KG1 (cell line): ENCODE measurements at regions not wholly inside any gene's neighbourhood (a gene's known extent, or its start where the extent isn't known, plus 50 kb on each side); places are given as distances from the start of the nearest gene placed in this dataset.
"Not testable (repeated sequence)": the region's sequence is repeated elsewhere in the genome, so short reads cannot be mapped to it uniquely, and the experiment has no call there.

ENCODE experiments used
- DNase-seq: peaks from one replicate; lab custom pipeline; 2025; lab: John Stamatoyannopoulos, UW

DNA sequence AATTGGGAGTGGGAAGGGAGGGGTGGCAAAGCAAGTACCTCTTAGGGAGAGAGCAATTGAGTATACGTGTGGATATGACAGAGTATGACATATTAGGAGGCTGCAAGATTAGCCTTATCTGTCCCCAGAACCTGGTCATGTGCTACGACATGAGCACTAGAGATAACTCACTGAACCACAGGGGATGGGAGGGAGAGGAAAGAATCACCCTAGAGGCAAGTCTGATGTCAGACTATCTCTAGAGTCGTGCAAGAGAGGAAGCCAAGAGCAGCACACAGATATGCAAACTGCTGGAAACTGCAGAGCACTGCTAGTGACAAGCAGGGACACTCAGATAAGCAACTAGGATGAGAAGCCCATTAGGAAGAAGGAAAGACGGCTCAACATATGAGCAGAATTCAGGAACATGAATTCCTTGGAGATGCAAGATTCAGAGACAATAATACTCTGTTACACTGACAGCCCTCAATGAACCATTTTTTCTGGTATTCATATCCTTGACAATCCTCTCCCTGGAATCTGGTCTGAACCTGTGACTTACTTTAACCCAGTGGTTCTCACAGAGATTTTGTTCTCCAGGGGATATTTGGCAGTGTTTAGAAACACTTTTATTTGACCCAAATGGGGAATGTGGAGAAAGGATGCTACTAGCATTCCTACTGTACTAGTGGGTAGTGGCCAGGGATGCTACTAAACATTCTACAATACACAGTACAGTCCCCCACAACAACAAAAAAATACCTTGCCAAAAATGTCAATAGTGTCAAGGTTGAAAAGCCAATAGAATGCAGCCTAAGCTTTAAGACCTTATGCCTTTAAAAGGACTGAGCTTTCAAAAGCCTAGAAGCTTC is 84.0 kb upstream of the BMP2K start:
- DNase-seq: peak; percentile 41

DNA sequence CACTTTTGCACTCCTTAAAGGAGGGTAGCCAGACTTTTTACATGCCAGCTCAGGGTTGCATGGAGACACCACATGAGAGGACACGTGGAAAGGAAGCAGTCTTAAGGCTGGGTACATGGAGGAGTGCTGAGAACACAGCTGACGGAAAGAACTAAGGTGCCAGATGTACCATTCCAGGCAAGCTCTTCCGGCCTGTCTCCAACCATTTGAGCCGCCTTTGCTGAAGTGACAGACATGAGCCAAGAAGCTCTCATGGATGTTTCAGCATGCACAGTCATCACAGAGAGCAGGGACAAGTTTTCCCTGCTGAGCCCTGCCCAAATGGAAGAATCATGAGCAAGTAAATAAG is 83.4 kb upstream of the BMP2K start:
- DNase-seq: no peak

DNA sequence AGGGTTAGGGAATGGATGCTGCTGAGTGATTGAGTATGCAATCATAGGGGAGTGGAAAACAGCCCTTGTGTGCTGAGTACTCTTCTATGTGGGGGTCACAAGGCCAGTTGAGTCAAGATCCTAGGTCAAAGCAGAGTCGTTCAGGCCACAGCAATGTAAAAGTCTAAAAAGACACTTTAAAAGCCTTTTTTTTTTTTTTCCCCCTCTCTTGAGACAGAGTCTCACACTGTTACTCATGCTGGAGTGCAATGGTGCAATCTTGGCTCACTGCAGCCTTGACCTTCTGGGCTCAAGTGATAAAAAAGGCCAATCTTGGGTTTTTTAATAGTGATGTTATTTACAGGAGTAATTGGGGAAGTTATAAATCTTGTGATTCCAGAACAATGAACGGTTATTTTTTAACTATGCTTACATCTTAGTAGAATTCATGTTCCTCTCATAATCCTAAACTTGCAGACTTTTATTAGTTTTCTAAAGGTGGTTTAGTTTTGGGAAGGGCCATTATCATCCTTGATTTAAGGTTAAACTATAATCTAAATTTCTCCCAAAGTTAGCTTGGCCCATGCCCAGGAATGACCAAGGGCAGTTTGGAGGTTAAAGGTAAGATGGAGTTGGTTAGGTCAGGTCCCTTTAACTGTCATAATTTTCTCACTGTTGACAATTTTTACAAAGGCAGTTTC is 82.2 kb upstream of the BMP2K start:
- DNase-seq: no peak

GRCh38 chr4:78694457-78694787 is 81.7 kb upstream of the BMP2K start:
- no peak for DNase-seq

DNA sequence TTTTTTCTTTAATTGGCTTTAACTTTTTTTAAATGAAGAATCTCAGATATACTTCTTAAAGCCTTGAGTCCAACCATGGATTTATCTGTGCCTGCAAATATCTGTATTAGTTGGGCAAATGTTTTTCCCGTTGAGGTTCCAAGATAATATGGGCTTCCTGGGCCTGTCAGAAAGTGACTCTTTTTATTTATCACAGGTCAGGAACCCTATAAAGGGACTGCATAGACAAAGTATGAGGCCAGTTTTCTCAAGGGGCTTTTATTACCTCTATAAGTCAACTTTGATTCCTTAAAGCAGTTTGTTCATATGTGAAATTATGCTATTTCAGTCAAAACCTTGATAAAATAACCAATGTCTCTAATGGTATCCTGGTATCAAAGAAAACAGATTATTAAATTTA is 80.2 kb upstream of the BMP2K start:
- no peak for DNase-seq

DNA sequence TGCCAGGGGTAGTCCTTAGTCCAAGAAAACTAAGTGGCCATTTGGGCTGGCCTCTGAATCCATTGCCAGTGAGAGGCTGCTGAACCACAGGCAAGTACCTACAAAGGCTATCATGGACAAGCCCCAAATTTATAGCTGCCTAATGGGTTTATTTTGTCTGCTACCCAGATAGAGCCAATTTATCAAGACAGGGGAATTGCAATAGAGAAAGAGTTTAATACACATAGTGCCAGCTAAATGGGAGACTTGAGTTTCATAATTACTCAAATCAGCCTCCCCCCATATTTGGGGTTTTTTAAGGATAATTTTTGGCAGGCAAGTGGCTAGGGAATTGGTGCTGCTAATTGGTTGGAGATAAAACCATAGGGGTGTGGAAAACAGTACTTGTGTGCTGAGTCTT is 73.1 kb upstream of the BMP2K start:
- no peak for DNase-seq

GRCh38 chr4:78704317-78704716 is 71.8 kb upstream of the BMP2K start:
- no peak for DNase-seq

GRCh38 chr4:78704981-78705683 is 71.0 kb upstream of the BMP2K start:
- DNase-seq: no peak

GRCh38 chr4:78706302-78706701 is 69.8 kb upstream of the BMP2K start:
- DNase-seq: no peak

GRCh38 chr4:78707268-78707667 is 68.9 kb upstream of the BMP2K start:
- DNase-seq: no peak

- no peak for DNase-seq
Observed at GRCh38 chr4:78707793-78708192, 68.4 kb upstream of the BMP2K start.

DNA sequence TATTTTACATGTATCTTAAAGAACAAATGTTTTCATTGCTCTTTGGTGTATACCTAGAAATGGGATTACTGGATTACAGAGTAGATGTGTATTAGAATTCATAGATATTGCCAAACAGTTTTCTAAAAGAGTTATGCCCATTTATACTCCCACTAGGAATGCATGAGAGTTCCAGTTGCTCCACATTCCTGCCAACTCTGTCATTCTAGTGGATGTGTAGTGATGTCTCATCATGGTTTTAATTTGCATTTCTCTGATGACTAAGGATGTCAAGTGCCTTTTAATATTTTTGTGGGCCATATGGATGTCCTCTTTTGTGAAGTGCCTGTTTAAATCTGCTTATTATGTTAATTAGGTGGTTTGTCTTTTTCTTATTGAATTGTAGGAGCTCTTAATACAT is 65.6 kb upstream of the BMP2K start:
- no peak for DNase-seq

DNA sequence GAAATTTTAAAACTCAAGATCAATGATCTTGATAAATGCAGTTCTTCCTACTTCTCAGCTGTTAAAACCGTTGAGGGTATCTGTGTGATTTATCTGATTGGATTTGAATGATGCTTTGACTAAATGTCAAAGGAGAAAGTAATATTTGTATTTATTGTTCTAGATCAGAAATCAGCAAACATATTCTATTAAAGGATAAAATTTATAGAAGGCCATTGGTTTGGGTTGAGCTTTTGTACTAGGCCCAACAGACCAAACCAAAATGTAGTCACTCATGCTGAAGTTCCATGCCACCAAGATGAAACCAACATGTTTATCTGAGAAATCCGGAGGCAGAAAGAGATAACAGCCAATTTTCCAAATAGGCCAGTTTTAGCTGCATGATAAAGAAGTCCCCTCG is 64.5 kb upstream of the BMP2K start:
- no peak for DNase-seq

GRCh38 chr4:78714598-78714997 is 61.6 kb upstream of the BMP2K start:
- not testable (repeated sequence) for DNase-seq

- DNase-seq: not testable (repeated sequence)
Observed at GRCh38 chr4:78715372-78715771, 60.8 kb upstream of the BMP2K start.

DNA sequence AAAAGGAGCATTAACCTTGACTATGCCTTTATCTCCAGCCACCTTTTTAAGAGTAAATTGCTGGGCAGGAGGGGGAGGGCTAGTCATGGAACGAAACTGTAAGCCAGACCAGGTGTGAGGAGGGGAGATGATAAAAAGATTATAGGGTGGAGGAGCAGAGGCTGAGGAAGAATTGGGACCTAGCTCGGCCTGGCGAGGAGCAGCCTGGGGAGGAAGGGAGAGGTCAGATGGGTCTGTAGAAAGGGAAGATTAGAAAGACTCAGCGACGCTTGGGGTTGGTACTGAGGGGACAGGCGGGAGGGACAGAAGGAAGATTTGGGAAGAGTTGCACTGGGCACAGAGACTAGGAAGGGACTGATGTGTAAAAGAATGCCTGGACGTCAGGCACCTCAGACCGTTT is 58.4 kb upstream of the BMP2K start:
- not testable (repeated sequence) for DNase-seq

- peak; percentile 32 for DNase-seq
Observed at GRCh38 chr4:78720204-78720603, 55.9 kb upstream of the BMP2K start.

DNA sequence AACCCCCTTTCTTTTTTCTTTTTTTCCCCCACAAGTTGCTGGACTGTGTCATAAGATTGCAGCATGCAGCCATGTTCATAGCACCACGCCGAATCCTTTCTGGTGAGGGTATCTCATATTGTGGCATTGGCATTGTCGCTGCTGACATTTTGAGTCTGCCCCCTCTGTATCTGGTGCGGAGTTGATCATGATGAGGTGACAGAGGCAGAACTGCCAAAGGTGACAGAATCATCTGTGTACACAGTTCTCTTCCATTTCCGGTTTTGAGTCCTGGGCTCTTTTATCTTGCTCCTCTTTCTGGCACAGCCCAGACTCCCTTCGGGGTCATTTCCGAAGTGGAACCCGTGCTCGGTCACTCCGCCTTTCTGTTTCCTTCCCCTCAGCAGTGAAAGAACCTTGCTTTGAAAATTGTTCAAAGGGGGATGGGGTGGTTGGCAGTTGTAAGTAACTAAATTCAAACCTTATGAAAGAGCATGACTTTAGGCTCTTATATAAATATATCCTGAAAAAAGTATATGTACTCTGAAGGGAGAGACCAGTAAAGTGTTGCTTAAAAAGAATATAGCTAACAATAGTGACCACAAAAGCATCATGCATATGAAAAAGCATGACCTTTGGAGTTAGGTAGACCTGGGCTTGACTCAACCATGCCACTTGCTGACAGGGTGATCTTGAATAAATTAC is 55.0 kb upstream of the BMP2K start:
- peak; percentile 77 for DNase-seq

DNA sequence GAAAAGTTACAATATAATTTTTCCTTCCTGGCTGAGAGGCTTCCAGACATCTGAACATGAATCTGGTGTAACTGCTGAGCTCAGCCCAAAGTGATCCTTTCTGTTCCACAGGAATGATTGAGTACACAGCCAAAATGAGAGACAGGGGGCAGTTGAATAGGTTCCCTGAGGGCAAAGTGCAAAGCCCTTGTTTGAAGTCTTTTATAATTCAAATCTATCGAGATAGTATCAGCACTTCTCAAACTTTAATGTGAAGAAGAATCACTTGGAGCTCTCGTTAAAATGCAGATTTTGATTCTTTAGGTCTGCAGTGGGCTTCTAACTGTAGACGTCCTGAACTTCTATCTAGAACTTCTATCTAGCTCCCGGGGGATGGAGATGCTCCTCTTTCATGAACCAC is 54.4 kb upstream of the BMP2K start:
- DNase-seq: no peak

DNA sequence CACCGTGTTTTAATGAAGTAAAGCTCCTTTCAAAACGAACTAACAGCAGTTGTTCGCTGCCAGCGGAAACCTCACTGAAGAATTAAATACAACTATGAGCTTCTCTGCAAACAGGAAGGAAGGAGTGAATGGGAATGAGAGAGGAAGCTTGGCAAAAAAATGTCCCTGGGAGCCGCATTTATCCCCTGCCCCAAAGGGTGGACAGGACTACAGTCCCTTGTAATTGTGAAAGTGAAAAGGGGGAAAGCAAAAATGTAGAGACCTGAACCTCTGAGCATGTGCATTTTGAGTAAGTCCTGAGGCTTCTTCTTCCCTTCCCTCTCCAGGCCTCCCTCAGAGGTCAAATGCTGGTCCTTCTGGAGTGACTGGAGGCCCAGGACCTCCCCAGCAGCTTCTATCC is 53.8 kb upstream of the BMP2K start:
- no peak for DNase-seq

DNA sequence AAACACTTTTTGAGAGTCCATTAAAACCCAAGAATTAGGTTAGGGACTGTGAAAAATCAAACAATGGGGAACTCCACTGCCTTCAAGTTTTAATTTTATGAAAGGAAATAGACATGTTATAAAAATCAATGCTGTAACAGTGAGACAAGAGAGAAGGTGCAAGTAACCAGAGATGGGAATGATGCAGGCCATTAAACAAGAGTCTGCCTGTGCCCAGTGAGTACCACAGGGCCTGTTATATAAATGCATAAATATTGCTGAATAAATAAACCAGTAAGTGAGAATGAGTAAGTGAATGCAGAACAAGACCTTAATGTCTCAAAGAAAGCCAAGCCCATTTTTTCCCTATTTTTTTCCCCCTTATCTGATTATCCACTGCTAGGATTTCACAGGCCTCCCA is 53.3 kb upstream of the BMP2K start:
- DNase-seq: no peak
